WERI-Rb-1 (cell line): ENCODE measurements at regions not wholly inside any gene's neighbourhood (a gene's known extent, or its start where the extent isn't known, plus 50 kb on each side); places are given as distances from the start of the nearest gene placed in this dataset.

Experiments
- DNase-seq: peaks from one replicate; pipeline ENCODE4 v3.0.0-alpha.2; 2020
- H3K27ac ChIP-seq: fragments of 250-450 bp; sonication (Bioruptor Pico); 2 replicates; pipeline ENCODE4 v1.5.1; 2020; ENCODE audit warnings: mild to moderate bottlenecking, moderate library complexity
- H3K27me3 ChIP-seq: fragments of 250-450 bp; sonication (Bioruptor Pico); 2 replicates; pipeline ENCODE4 v1.5.1; 2021; ENCODE audit warnings: mild to moderate bottlenecking, low read depth, moderate library complexity; ENCODE audit not compliant: insufficient read depth, severe bottlenecking
- H3K36me3 ChIP-seq: fragments of 250-450 bp; sonication (Bioruptor Pico); 2 replicates; pipeline ENCODE4 v1.5.1; 2020; ENCODE audit warnings: mild to moderate bottlenecking, moderate library complexity
- H3K4me3 ChIP-seq: 2 replicates; pipeline ENCODE4 v1.5.1; 2011; ENCODE audit warnings: low read depth, mild to moderate bottlenecking, control low read depth, low read length
- H3K9me3 ChIP-seq: fragments of 250-450 bp; sonication (Bioruptor Pico); 2 replicates; pipeline ENCODE4 v1.5.1; 2021; ENCODE audit warnings: mild to moderate bottlenecking, moderate library complexity; ENCODE audit not compliant: severe bottlenecking
- TF ChIP-seq, protein P1 (sequence below): IDR thresholded peaks from 2 replicates; pipeline ENCODE4 v1.5.1; 2011; ENCODE audit warnings: low read depth, mild to moderate bottlenecking, control low read depth, inconsistent platforms, low read length

DNA sequence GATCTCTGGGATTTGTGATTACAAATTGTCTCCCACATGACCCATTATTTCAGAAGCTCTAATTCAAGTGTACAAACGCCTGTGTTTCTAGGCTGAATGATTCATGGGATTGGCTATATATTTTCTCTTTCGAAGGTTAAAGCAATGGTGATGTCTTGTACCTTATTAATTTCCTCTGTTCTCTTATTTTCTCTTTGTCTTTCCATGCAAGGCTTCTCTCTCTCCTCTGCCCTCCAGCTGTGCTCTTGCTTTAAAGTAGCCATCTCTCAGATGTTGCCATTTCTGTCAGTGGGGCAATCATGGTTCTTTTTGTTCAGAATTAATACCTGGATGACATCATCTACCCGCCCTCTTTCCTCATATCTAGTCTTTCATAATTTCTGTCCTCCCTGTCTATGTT lies 184.3 kb upstream of the ATP10B start:
- TF ChIP-seq, protein P1, sequence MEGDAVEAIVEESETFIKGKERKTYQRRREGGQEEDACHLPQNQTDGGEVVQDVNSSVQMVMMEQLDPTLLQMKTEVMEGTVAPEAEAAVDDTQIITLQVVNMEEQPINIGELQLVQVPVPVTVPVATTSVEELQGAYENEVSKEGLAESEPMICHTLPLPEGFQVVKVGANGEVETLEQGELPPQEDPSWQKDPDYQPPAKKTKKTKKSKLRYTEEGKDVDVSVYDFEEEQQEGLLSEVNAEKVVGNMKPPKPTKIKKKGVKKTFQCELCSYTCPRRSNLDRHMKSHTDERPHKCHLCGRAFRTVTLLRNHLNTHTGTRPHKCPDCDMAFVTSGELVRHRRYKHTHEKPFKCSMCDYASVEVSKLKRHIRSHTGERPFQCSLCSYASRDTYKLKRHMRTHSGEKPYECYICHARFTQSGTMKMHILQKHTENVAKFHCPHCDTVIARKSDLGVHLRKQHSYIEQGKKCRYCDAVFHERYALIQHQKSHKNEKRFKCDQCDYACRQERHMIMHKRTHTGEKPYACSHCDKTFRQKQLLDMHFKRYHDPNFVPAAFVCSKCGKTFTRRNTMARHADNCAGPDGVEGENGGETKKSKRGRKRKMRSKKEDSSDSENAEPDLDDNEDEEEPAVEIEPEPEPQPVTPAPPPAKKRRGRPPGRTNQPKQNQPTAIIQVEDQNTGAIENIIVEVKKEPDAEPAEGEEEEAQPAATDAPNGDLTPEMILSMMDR = no peak
- H3K9me3 ChIP-seq = no peaks in the 10 kb centered on the region
- DNase-seq = no peak
- H3K4me3 ChIP-seq = no peak overlapping the region
- H3K36me3 ChIP-seq = no peaks in the 10 kb centered on the region
- H3K27me3 ChIP-seq = peaks cover 41% of the 10 kb centered on the region
- no peak overlapping the region for H3K27ac ChIP-seq

DNA sequence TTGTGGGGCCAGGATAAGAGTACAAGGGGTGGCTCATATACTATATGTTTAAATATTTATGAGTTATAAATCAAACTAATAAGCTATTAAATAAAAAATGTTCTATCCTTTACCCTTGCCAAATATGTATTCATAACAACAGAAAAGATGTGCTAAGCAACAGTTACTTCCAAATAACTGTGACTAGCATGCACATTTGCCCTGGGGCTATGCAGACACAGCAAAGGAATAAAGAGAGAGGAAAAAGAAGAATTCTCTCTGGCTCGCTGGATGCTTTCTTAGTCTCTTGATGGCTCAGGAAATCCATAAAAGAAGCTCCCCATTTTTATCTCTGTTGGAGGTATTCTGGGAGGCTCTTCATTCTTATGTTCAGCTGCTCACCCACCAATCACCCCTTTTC lies 182.4 kb upstream of the ATP10B start:
- TF ChIP-seq, protein P1 = no peak
- H3K27ac ChIP-seq = no peak overlapping the region
- no peaks in the 10 kb centered on the region for H3K9me3 ChIP-seq
- no peak overlapping the region for H3K4me3 ChIP-seq
- H3K36me3 ChIP-seq = no peaks in the 10 kb centered on the region
- peaks cover 50% of the 10 kb centered on the region for H3K27me3 ChIP-seq
- no peak for DNase-seq

DNA sequence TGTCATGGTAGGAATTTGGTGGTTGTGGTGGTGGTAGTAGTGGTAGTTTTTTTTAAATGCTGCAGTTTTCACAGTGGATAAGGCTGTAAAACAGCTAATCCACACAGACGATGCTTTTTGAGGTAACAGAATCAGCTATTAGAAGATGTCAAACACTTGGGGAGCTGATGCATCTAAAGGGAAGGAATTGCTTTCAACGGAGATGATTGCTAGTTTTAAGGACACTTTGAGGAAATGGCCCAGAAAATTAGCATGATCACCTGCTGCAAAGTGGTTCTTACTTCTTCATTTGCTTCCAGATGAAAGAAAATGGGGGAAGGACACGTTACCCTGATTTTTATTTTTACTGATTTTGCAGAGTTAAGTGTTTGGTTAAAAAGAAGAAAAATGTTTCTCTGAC lies 178.2 kb upstream of the ATP10B start:
- TF ChIP-seq, protein P1 = no peak

DNA sequence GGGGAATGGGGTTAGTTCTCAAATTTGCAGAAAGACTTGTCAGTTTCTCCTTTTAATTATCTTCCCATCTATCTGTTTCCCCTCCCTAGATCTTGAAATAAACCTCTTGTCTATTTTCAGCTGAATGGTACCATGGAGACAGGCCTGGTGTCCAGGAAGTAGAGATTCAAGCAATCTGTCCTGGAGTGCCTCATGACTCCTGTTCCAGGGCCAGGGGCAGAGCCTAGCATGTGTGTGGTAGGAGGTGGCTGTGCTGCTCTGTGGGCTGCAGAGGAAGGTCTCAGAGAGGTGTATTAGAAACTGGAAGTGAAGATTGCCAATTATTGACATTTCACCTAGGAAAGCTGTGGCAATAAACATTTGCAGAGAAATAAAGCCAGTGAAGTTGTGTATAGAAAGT lies 175.8 kb upstream of the ATP10B start:
- H3K4me3 ChIP-seq = no peak overlapping the region
- no peaks in the 10 kb centered on the region for H3K36me3 ChIP-seq
- H3K9me3 ChIP-seq = no peaks in the 10 kb centered on the region
- TF ChIP-seq, protein P1 = no peak
- DNase-seq = no peak
- H3K27me3 ChIP-seq = peaks cover 62% of the 10 kb centered on the region
- H3K27ac ChIP-seq = no peak overlapping the region

More for the DNA sequence above, 178.2 kb upstream of the ATP10B start:
- Histone ChIP-seq H3K9me3 (no peaks in the 10 kb centered on the region), H3K27me3 (peaks cover 66% of the 10 kb centered on the region), H3K4me3 (no peak overlapping the region), H3K36me3 (no peaks in the 10 kb centered on the region), H3K27ac (no peak overlapping the region)
- DNase-seq = no peak

DNA sequence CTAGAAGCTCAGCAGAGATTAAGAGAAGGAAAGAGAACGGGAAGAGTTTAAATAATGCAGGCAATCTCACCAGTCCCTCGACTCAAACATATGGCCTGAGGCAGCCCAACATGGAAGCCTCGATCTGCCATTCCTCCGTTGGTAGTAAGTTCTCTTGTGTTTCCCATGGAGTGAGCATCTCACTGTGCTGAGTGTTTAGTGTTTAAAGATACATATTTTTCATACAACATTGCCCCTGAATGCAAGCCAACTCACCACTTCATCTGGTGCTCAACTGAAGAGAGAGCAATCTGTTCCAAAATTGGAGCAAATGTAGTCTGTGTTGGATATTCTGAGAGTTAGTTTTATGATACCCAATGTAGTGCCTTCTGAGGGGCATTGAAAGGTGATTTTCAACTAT lies 171.5 kb upstream of the ATP10B start:
- no peak overlapping the region for H3K27ac ChIP-seq
- H3K4me3 ChIP-seq = no peak overlapping the region
- DNase-seq = no peak
- H3K9me3 ChIP-seq = no peaks in the 10 kb centered on the region
- TF ChIP-seq, protein P1 = no peak
- peaks cover 51% of the 10 kb centered on the region for H3K27me3 ChIP-seq
- H3K36me3 ChIP-seq = no peaks in the 10 kb centered on the region

DNA sequence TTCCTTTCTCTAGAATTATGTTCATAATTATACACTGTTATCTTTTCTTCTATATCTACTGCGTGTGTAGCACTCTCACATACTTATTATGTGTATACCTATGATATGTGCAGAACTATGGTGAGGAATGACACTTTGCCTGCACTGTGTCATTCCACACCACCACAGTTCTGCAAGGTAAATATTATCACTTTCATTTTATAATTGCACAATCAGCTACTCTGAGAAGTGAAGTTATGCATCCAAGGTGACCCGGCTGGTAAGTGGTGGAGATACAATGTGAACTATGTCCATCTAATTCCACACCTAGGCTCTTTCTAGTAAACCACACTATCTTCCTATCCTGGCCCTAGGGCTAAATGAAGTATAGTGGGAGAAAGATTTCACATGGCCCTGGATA lies 170.1 kb upstream of the ATP10B start:
- H3K4me3 ChIP-seq = no peak overlapping the region
- TF ChIP-seq, protein P1 = no peak

More for the DNA sequence above, 170.1 kb upstream of the ATP10B start:
- no peak for DNase-seq
- Histone ChIP-seq H3K27me3 (peaks cover 41% of the 10 kb centered on the region), H3K36me3 (no peaks in the 10 kb centered on the region), H3K27ac (no peak overlapping the region), H3K9me3 (no peaks in the 10 kb centered on the region)
